ENCODE measurements at regions not wholly inside any gene's neighbourhood (a gene's known extent, or its start where the extent isn't known, plus 50 kb on each side); places are given as distances from the start of the nearest gene placed in this dataset.

GRCh38 chr16:77068402-77068801 is 122.6 kb upstream of the MON1B start:
- Histone ChIP-seq H3K4me3 (ENCODE audit: low read depth in 1 of 2, low read length in 1 of 2) (no peak overlapping the region), H3K27ac (no peak overlapping the region)
- no peak for TF ChIP-seq CTCF (IDR thresholded peaks at IDR 0.05)

GRCh38 chr16:77069929-77070328 is 121.1 kb upstream of the MON1B start:
- Histone ChIP-seq H3K27ac (no peak overlapping the region), H3K36me3 (no peaks in the 10 kb centered on the region), H3K4me1 (ENCODE audit: control insufficient read depth in 1 of 2, insufficient read depth in 1 of 2, low read depth in 1 of 2, low read length in 1 of 2) (peaks cover 0 to 23% of the 10 kb centered on the region in 2 experiments), H3K9me3 (no peaks in the 10 kb centered on the region), H3K4me3 (ENCODE audit: low read depth in 1 of 2, low read length in 1 of 2) (no peak overlapping the region), H3K27me3 (no peaks in the 10 kb centered on the region)
- no peak for TF ChIP-seq CTCF (IDR thresholded peaks at IDR 0.05)

More at GRCh38 chr16:77068402-77068801, 122.6 kb upstream of the MON1B start:
- H3K36me3 ChIP-seq, result no peaks in the 10 kb centered on the region
- no peaks in the 10 kb centered on the region for H3K9me3 ChIP-seq
- peaks cover 0 to 25% of the 10 kb centered on the region in 2 experiments for H3K4me1 ChIP-seq (ENCODE audit: control insufficient read depth in 1 of 2, insufficient read depth in 1 of 2, low read depth in 1 of 2, low read length in 1 of 2)
- no peaks in the 10 kb centered on the region for H3K27me3 ChIP-seq

- no peak overlapping the region for H3K4me3 ChIP-seq (ENCODE audit: low read depth in 1 of 2, low read length in 1 of 2)
- H3K27ac ChIP-seq, result no peak overlapping the region
- H3K36me3 ChIP-seq, result no peaks in the 10 kb centered on the region
- H3K4me1 ChIP-seq (ENCODE audit: control insufficient read depth in 1 of 2, insufficient read depth in 1 of 2, low read depth in 1 of 2, low read length in 1 of 2), result peaks cover 0 to 23% of the 10 kb centered on the region in 2 experiments
- H3K27me3 ChIP-seq, result no peaks in the 10 kb centered on the region
- H3K9me3 ChIP-seq, result no peaks in the 10 kb centered on the region
- no peak for TF ChIP-seq CTCF (IDR thresholded peaks at IDR 0.05)
These were observed 120.3 kb upstream of the MON1B start for GRCh38 chr16:77070683-77071082.

GRCh38 chr16:77076839-77077238 is 114.2 kb upstream of the MON1B start:
- no peak overlapping the region for H3K4me3 ChIP-seq (ENCODE audit: low read depth in 1 of 2, low read length in 1 of 2)
- no peak overlapping the region for H3K27ac ChIP-seq
- TF ChIP-seq CTCF (IDR thresholded peaks at IDR 0.05), result no peak
- H3K36me3 ChIP-seq, result no peaks in the 10 kb centered on the region
- H3K9me3 ChIP-seq, result no peaks in the 10 kb centered on the region
- H3K4me1 ChIP-seq (ENCODE audit: control insufficient read depth in 1 of 2, insufficient read depth in 1 of 2, low read depth in 1 of 2, low read length in 1 of 2), result peaks cover 0 to 20% of the 10 kb centered on the region in 2 experiments
- H3K27me3 ChIP-seq, result no peaks in the 10 kb centered on the region

DNA sequence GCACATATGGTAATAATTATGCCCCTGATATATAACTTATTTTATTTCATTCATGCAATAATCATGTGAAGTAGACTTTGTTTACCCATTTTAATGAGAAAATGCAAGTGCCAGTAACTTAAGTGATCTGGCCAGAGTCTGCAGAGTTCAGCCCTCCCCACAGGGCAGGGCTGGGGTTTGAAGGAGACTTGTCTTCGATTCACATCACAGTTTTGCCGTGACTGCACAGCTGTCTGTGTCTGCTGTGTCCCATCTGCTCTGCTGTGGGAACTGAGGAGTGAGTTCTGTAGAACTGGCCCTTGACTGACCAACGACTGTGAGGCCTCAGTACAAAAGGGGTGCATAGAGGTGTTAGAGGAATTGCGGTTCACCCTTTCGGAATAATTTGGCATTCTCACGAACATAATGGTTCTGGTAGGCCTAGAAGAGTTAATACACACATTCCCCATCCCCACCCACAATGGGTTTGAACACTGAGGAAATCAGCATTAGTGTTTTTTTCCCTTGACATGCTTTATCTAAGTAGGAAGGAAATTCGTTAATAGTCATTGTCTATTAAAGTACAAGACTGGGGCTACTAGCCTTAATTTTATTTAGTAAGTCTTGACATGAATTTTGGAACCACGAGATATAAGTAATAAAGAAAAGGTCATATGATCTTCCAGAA is 113.6 kb upstream of the MON1B start:
- H3K4me1 ChIP-seq (ENCODE audit: control insufficient read depth in 1 of 2, insufficient read depth in 1 of 2, low read depth in 1 of 2, low read length in 1 of 2), result peaks cover 0 to 20% of the 10 kb centered on the region in 2 experiments
- no peaks in the 10 kb centered on the region for H3K9me3 ChIP-seq
- TF ChIP-seq CTCF (IDR thresholded peaks at IDR 0.05), result no peak
- no peaks in the 10 kb centered on the region for H3K36me3 ChIP-seq
- no peaks in the 10 kb centered on the region for H3K27me3 ChIP-seq
- no peak overlapping the region for H3K4me3 ChIP-seq (ENCODE audit: low read depth in 1 of 2, low read length in 1 of 2)
- H3K27ac ChIP-seq, result no peak overlapping the region

All from neutrophil (primary cell).